Common myeloid progenitor, CD34-positive (primary cell): ENCODE measurements at regions not wholly inside any gene's neighbourhood (a gene's known extent, or its start where the extent isn't known, plus 50 kb on each side); places are given as distances from the start of the nearest gene placed in this dataset.

Experiments used
- CTCF ChIA-PET: fragments of 350-600 bp; sonication (Branson Sonifier 250); formaldehyde crosslinking; loops from one replicate; lab custom pipeline; 2021; ENCODE audit warnings: antibody characterized with exemption; lab: Charles Lee
- POLR2A ChIA-PET: fragments of 350-600 bp; sonication (Branson Sonifier 250); formaldehyde crosslinking; loops from one replicate; lab custom pipeline; 2021; ENCODE audit warnings: antibody characterized with exemption; lab: Charles Lee
- DNase-seq, 3 donors: peaks; one replicate each; pipeline versions ENCODE4 v3.0.0 to v3.0.0-alpha.2; 2013
- H3K27ac ChIP-seq, 2 experiments: 1 replicate in 1 of 2; 2 replicates in 1 of 2; pipeline ENCODE4 v1.7.0; 2013; ENCODE audit warnings: inconsistent platforms in 2 of 2, low read length in 2 of 2, mild to moderate bottlenecking in 2 of 2, low read depth in 1 of 2, moderate library complexity in 1 of 2; ENCODE audit not compliant: severe bottlenecking in 2 of 2, insufficient read depth in 1 of 2, poor library complexity in 1 of 2
- H3K27me3 ChIP-seq, 5 experiments: replicated peaks in 2 of 5; 1 replicate in 3 of 5; 2 replicates in 2 of 5; pipeline versions ENCODE4 v1.6.1 to v1.7.0; 2013; ENCODE audit warnings: low read length in 4 of 5, mild to moderate bottlenecking in 2 of 5, moderate library complexity in 2 of 5, inconsistent platforms in 1 of 5; ENCODE audit not compliant: insufficient read depth in 5 of 5, control insufficient read depth in 4 of 5
- H3K36me3 ChIP-seq, 4 experiments: 1 replicate in 2 of 4; 2 replicates in 2 of 4; pipeline versions ENCODE4 v1.6.1 to v1.7.0; 2013; ENCODE audit warnings: low read length in 3 of 4, control low read depth in 1 of 4, mild to moderate bottlenecking in 1 of 4; ENCODE audit not compliant: control insufficient read depth in 4 of 4, insufficient read depth in 4 of 4
- H3K4me1 ChIP-seq, 4 experiments: 1 replicate in 3 of 4; 2 replicates in 1 of 4; pipeline versions ENCODE4 v1.6.1 to v1.7.1; 2013; ENCODE audit warnings: low read length in 3 of 4, mild to moderate bottlenecking in 3 of 4, control low read depth in 1 of 4, inconsistent platforms in 1 of 4, moderate library complexity in 1 of 4; ENCODE audit not compliant: control insufficient read depth in 4 of 4, insufficient read depth in 4 of 4; ENCODE audit errors: control extremely low read depth in 1 of 4
- H3K4me3 ChIP-seq, 7 experiments: 1 replicate in 4 of 7; 2 replicates in 3 of 7; pipeline versions ENCODE4 v1.5.1 to v1.7.0; 2013; ENCODE audit warnings: mild to moderate bottlenecking in 7 of 7, low read length in 6 of 7, moderate library complexity in 6 of 7, inconsistent platforms in 2 of 7, low read depth in 2 of 7, control low read depth in 1 of 7; ENCODE audit not compliant: insufficient read depth in 4 of 7, control insufficient read depth in 1 of 7; ENCODE audit errors: extremely low read depth in 1 of 7
- H3K9me3 ChIP-seq, 5 experiments: 1 replicate in 4 of 5; 2 replicates in 1 of 5; pipeline versions ENCODE4 v1.6.1 to v1.7.1; 2013; ENCODE audit warnings: low read length in 4 of 5, mild to moderate bottlenecking in 2 of 5, inconsistent platforms in 1 of 5, low read depth in 1 of 5, moderate library complexity in 1 of 5; ENCODE audit not compliant: control insufficient read depth in 4 of 5, insufficient read depth in 2 of 5; ENCODE audit errors: control extremely low read depth in 1 of 5
- WGBS: methylation state at CpG from one replicate; pipeline ENCODE4 v1.1.5; 2013; ENCODE audit not compliant: insufficient coverage; 5-methylcytosine and 5-hydroxymethylcytosine counted together

GRCh38 chr5:5009240-5009639, 130.9 kb upstream of the ADAMTS16 start:
- CTCF ChIA-PET = no interaction called here
- Histone ChIP-seq H3K4me3 (no peak overlapping the region), H3K36me3 (no peaks in the 10 kb centered on the region), H3K9me3 (no peaks in the 10 kb centered on the region), H3K27me3 (no peaks in the 10 kb centered on the region), H3K27ac (no peak overlapping the region), H3K4me1 (no peaks in the 10 kb centered on the region)
- POLR2A ChIA-PET = no interaction called here
- DNase-seq = no peak
- 94% methylated on average over 4 of the region's 4 CpGs for WGBS

- POLR2A ChIA-PET = no interaction called here
- CTCF ChIA-PET = no interaction called here
- WGBS = no CpG with 5 or more reads among the region's 4 CpGs
These were observed 129.0 kb upstream of the ADAMTS16 start for GRCh38 chr5:5011151-5011550.

GRCh38 chr5:5014586-5015235, 125.4 kb upstream of the ADAMTS16 start:
- Histone ChIP-seq H3K27me3 (no peaks in the 10 kb centered on the region), H3K27ac (no peak overlapping the region), H3K4me1 (no peaks in the 10 kb centered on the region), H3K4me3 (no peak overlapping the region), H3K9me3 (no peaks in the 10 kb centered on the region), H3K36me3 (no peaks in the 10 kb centered on the region)
- DNase-seq = no peak
- POLR2A ChIA-PET = no interaction called here
- CTCF ChIA-PET = no interaction called here
- WGBS = 49% methylated on average over 3 of the region's 7 CpGs

More at GRCh38 chr5:5011151-5011550, 129.0 kb upstream of the ADAMTS16 start:
- Histone ChIP-seq H3K27me3 (no peaks in the 10 kb centered on the region), H3K27ac (no peak overlapping the region), H3K9me3 (no peaks in the 10 kb centered on the region), H3K36me3 (no peaks in the 10 kb centered on the region), H3K4me1 (no peaks in the 10 kb centered on the region), H3K4me3 (no peak overlapping the region)
- no peak for DNase-seq

GRCh38 chr5:5017827-5018577, 122.1 kb upstream of the ADAMTS16 start:
- no peak for DNase-seq
- no peaks in the 10 kb centered on the region for H3K36me3 ChIP-seq
- no peak overlapping the region for H3K4me3 ChIP-seq
- H3K9me3 ChIP-seq = no peaks in the 10 kb centered on the region
- POLR2A ChIA-PET = no interaction called here
- no peaks in the 10 kb centered on the region for H3K4me1 ChIP-seq
- CTCF ChIA-PET = no interaction called here
- WGBS = 89% methylated on average over 8 of the region's 9 CpGs
- no peak overlapping the region for H3K27ac ChIP-seq
- H3K27me3 ChIP-seq = no peaks in the 10 kb centered on the region

- Histone ChIP-seq H3K4me3 (no peak overlapping the region), H3K36me3 (no peaks in the 10 kb centered on the region), H3K27ac (no peak overlapping the region), H3K4me1 (no peaks in the 10 kb centered on the region), H3K9me3 (no peaks in the 10 kb centered on the region), H3K27me3 (no peaks in the 10 kb centered on the region)
- POLR2A ChIA-PET = no interaction called here
- CTCF ChIA-PET = no interaction called here
- WGBS = 84% methylated on average over 4 of the region's 4 CpGs
- DNase-seq = no peak
These were observed 121.6 kb upstream of the ADAMTS16 start for GRCh38 chr5:5018578-5018970.

GRCh38 chr5:5021436-5021835, 118.7 kb upstream of the ADAMTS16 start:
- no peak for DNase-seq
- Histone ChIP-seq H3K27me3 (no peaks in the 10 kb centered on the region), H3K4me3 (no peak overlapping the region), H3K9me3 (no peaks in the 10 kb centered on the region), H3K36me3 (no peaks in the 10 kb centered on the region), H3K27ac (no peak overlapping the region), H3K4me1 (no peaks in the 10 kb centered on the region)
- ChIA-PET POLR2A (no interaction called here), CTCF (no interaction called here)
- 100% methylated on average over 1 of the region's 5 CpGs for WGBS

GRCh38 chr5:5025098-5025773, 114.9 kb upstream of the ADAMTS16 start:
- Histone ChIP-seq H3K36me3 (no peaks in the 10 kb centered on the region), H3K27me3 (no peaks in the 10 kb centered on the region), H3K9me3 (no peaks in the 10 kb centered on the region), H3K4me3 (no peak overlapping the region), H3K4me1 (no peaks in the 10 kb centered on the region), H3K27ac (no peak overlapping the region)
- DNase-seq = no peak
- CTCF ChIA-PET = no interaction called here
- 99% methylated on average over 12 of the region's 14 CpGs for WGBS
- POLR2A ChIA-PET = no interaction called here
